ENCODE measurements at regions not wholly inside any gene's neighbourhood (a gene's known extent, or its start where the extent isn't known, plus 50 kb on each side); places are given as distances from the start of the nearest gene placed in this dataset.

GRCh38 chr18:78304192-78305164, 675.1 kb upstream of the SALL3 start:
- TF ChIP-seq YY1 (IDR thresholded peaks at IDR 0.05; ENCODE audit: insufficient read depth, insufficient read length) (no peak), ZNF274 (IDR thresholded peaks at IDR 0.05; ENCODE audit: low read depth, low read length) (no peak), SUZ12 (IDR thresholded peaks at IDR 0.05; ENCODE audit: extremely low read depth, insufficient read depth, insufficient read length) (no peak)
